Breast epithelium (tissue), 4 donors: ENCODE measurements at regions not wholly inside any gene's neighbourhood (a gene's known extent, or its start where the extent isn't known, plus 50 kb on each side); places are given as distances from the start of the nearest gene placed in this dataset.

ENCODE experiments used
- DNase-seq, 2 donors: peaks; one replicate each; pipeline ENCODE4 v3.0.0-alpha.2; 2019; ENCODE audit warnings: low spot score in 2 of 2
- H3K27ac ChIP-seq, 2 donors: fragments of 200-600 bp; sonication (generic) in 1 of 2; one replicate each; pipeline ENCODE4 v1.5.1; 2016 to 2019; ENCODE audit warnings: mild to moderate bottlenecking in 1 of 2
- H3K27me3 ChIP-seq, 2 donors: fragments of 200-600 bp; sonication (generic) in 1 of 2; one replicate each; pipeline versions ENCODE4 v1.5.1 to v1.6.0; 2017 to 2019; ENCODE audit warnings: control low read depth in 1 of 2, mild to moderate bottlenecking in 1 of 2
- H3K36me3 ChIP-seq: fragments of 200-600 bp; one replicate; pipeline ENCODE4 v1.5.1; 2019
- H3K4me1 ChIP-seq, 2 donors: fragments of 200-600 bp; sonication (generic); one replicate each; pipeline ENCODE4 v1.5.1; 2016 to 2019; ENCODE audit warnings: control low read depth in 1 of 2
- H3K4me3 ChIP-seq, 3 donors: fragments of 200-600 bp; sonication (generic); 1 replicate in 2 of 3; 2 replicates in 1 of 3; pipeline ENCODE4 v1.5.1; 2016 to 2019; ENCODE audit warnings: mild to moderate bottlenecking in 3 of 3, moderate library complexity in 2 of 3
- H3K9me3 ChIP-seq, 2 donors: fragments of 200-600 bp; sonication (generic) in 1 of 2; one replicate each; pipeline ENCODE4 v1.5.1; 2016 to 2019; ENCODE audit warnings: control low read depth in 1 of 2
- CTCF ChIP-seq, 3 donors: fragments of 450-650 bp; IDR thresholded peaks; one replicate each; pipeline ENCODE4 v1.5.1; 2016 to 2017; ENCODE audit warnings: antibody characterized with exemption in 3 of 3, mild to moderate bottlenecking in 3 of 3, moderate library complexity in 3 of 3
- POLR2A ChIP-seq: fragments of 450-650 bp; IDR thresholded peaks from one replicate; pipeline ENCODE4 v1.6.1; 2016; ENCODE audit warnings: antibody characterized with exemption, mild to moderate bottlenecking, moderate library complexity
- POLR2AphosphoS5 ChIP-seq, 3 donors: sonication (generic); formaldehyde crosslinking; IDR thresholded peaks; one replicate each; pipeline ENCODE4 v1.6.1; 2017; ENCODE audit warnings: antibody characterized with exemption in 3 of 3
- intact Hi-C: fragments of 100-400 bp; cut with DNase I; formaldehyde crosslinking; loops from one replicate; pipeline ENCODE4 v1.15.1; 2023; ENCODE audit warnings: low total_unique reads

- TF ChIP-seq CTCF (IDR thresholded peaks at IDR 0.05) (no peak), POLR2AphosphoS5 (IDR thresholded peaks at IDR 0.05) (no peak)
- Histone ChIP-seq H3K27ac (no peak overlapping the region), H3K27me3 (no peaks in the 10 kb centered on the region), H3K4me3 (no peak overlapping the region), H3K9me3 (no peaks in the 10 kb centered on the region), H3K4me1 (no peaks in the 10 kb centered on the region), H3K36me3 (no peaks in the 10 kb centered on the region)
- no peak for DNase-seq
- intact Hi-C loops: no loop called here
Observed at GRCh38 chr11:8315954-8316353, 52.3 kb upstream of the LMO1 start.

GRCh38 chr11:8315463-8315862, 51.8 kb upstream of the LMO1 start:
- TF ChIP-seq POLR2AphosphoS5 (IDR thresholded peaks at IDR 0.05) (no peak), CTCF (IDR thresholded peaks at IDR 0.05) (no peak), POLR2A (no peak)
- Histone ChIP-seq H3K9me3 (no peaks in the 10 kb centered on the region), H3K4me3 (no peak overlapping the region), H3K27ac (no peak overlapping the region), H3K27me3 (no peaks in the 10 kb centered on the region), H3K36me3 (no peaks in the 10 kb centered on the region), H3K4me1 (no peaks in the 10 kb centered on the region)
- DNase-seq: peak in 1 of 2 donors; percentile 27
- intact Hi-C loops: no loop called here

GRCh38 chr11:8314916-8315315, 51.2 kb upstream of the LMO1 start:
- DNase-seq: peak in 1 of 2 donors; percentile 35
- intact Hi-C loops: no loop called here
- Histone ChIP-seq H3K27me3 (no peaks in the 10 kb centered on the region), H3K9me3 (no peaks in the 10 kb centered on the region), H3K4me1 (no peaks in the 10 kb centered on the region), H3K4me3 (no peak overlapping the region), H3K36me3 (no peaks in the 10 kb centered on the region), H3K27ac (no peak overlapping the region)
- no peak for TF ChIP-seq POLR2AphosphoS5 (IDR thresholded peaks at IDR 0.05)
- TF ChIP-seq CTCF (IDR thresholded peaks at IDR 0.05): no peak
- no peak for TF ChIP-seq POLR2A

GRCh38 chr11:8313504-8314090, 49.9 kb upstream of the LMO1 start:
- H3K4me3 ChIP-seq: no peak overlapping the region
- TF ChIP-seq CTCF (IDR thresholded peaks at IDR 0.05) (no peak), POLR2AphosphoS5 (IDR thresholded peaks at IDR 0.05) (no peak), POLR2A (no peak)
- no peaks in the 10 kb centered on the region for H3K27me3 ChIP-seq
- H3K4me1 ChIP-seq: no peaks in the 10 kb centered on the region
- peak in 1 of 2 donors; percentile 25 for DNase-seq
- intact Hi-C loops: no loop called here
- no peak overlapping the region for H3K27ac ChIP-seq
- no peaks in the 10 kb centered on the region for H3K9me3 ChIP-seq
- H3K36me3 ChIP-seq: no peaks in the 10 kb centered on the region
